A549 (cell line): ENCODE measurements at regions not wholly inside any gene's neighbourhood (a gene's known extent, or its start where the extent isn't known, plus 50 kb on each side); places are given as distances from the start of the nearest gene placed in this dataset.
"Not testable (repeated sequence)": the region's sequence is repeated elsewhere in the genome, so short reads cannot be mapped to it uniquely, and the experiment has no call there.

Source experiments
- ATAC-seq, 2 experiments: fragments of 200-7000 bp in 1 of 2; fragments of >200 bp in 1 of 2; cut with Nextera tagmentation in 1 of 2; cut with Tn5 transposase in 1 of 2; 3 replicates each; pipeline versions ENCODE4 v1.8.0 to v1.9.1; 2018 to 2020; ENCODE audit warnings: mild to moderate bottlenecking in 1 of 2, moderate library complexity in 1 of 2
- CTCF ChIA-PET: fragments of 300-600 bp; sonication (Branson Sonifier 250); formaldehyde crosslinking; extraction: SDS; loops from one replicate; lab custom pipeline; 2021; ENCODE audit warnings: antibody characterized with exemption, inconsistent platforms; lab: Yijun Ruan, JAX
- POLR2A ChIA-PET: fragments of 350-600 bp; formaldehyde crosslinking; extraction: SDS; loops from one replicate; lab custom pipeline; 2021; ENCODE audit warnings: antibody characterized with exemption, inconsistent platforms; lab: Yijun Ruan, JAX
- DNase-seq, 2 experiments: peaks; one replicate each; pipeline versions ENCODE4 v3.0.0 to v3.0.0-alpha.2; 2011 to 2016; ENCODE audit warnings: low read depth in 1 of 2, low spot score in 1 of 2
- FAIRE-seq: peaks from 2 replicates; lab custom pipeline; 2011; peaks lifted over from hg19 to GRCh38; lab: Jason Lieb, UNC
- H3K27ac ChIP-seq, 2 experiments: fragments of >200 bp; sonication (Bioruptor Twin); formaldehyde crosslinking; 3 replicates each; pipeline ENCODE4 v1.5.1; 2016 to 2017
- H3K4me1 ChIP-seq: fragments of >200 bp; sonication (Bioruptor Twin); formaldehyde crosslinking; 3 replicates; pipeline ENCODE4 v1.6.1; 2016
- H3K4me2 ChIP-seq: fragments of >200 bp; sonication (Bioruptor Twin); formaldehyde crosslinking; 3 replicates; pipeline ENCODE4 v1.6.1; 2016
- H3K4me3 ChIP-seq: fragments of >200 bp; sonication (Bioruptor Twin); formaldehyde crosslinking; 3 replicates; pipeline ENCODE4 v1.5.1; 2016
- H3K9me3 ChIP-seq: fragments of >200 bp; sonication (Bioruptor Twin); formaldehyde crosslinking; 3 replicates; pipeline ENCODE4 v1.6.1; 2016
- CBX8 ChIP-seq: fragments of 200-600 bp; sonication (generic); IDR thresholded peaks from 2 replicates; pipeline ENCODE4 v1.6.1; 2016
- CEBPB ChIP-seq, 2 experiments: fragments of >200 bp in 1 of 2; sonication (Bioruptor Twin) in 1 of 2; formaldehyde crosslinking in 1 of 2; IDR thresholded peaks; 2 replicates each; pipeline ENCODE4 v1.6.1; 2012 to 2016
- E2F6 ChIP-seq: IDR thresholded peaks from 2 replicates; pipeline ENCODE4 v1.6.1; 2012; ENCODE audit warnings: low read depth, borderline replicate concordance
- EHMT2 ChIP-seq: fragments of 200-600 bp; sonication (generic); IDR thresholded peaks from 2 replicates; pipeline ENCODE4 v1.6.1; 2016; ENCODE audit warnings: antibody characterized with exemption, low read depth, mild to moderate bottlenecking, moderate library complexity
- ELK1 ChIP-seq: fragments of 150-350 bp; IDR thresholded peaks from 2 replicates; pipeline ENCODE4 v1.6.1; 2014; ENCODE audit warnings: low read depth, mild to moderate bottlenecking, low read length
- FOSB ChIP-seq: fragments of 250-450 bp; sonication (Bioruptor Pico); IDR thresholded peaks from 2 replicates; pipeline ENCODE4 v1.5.0; 2020; ENCODE audit warnings: mild to moderate bottlenecking, moderate library complexity
- FOXS1 ChIP-seq: fragments of 250-450 bp; sonication (Bioruptor Pico); IDR thresholded peaks from 2 replicates; pipeline ENCODE4 v1.5.0; 2020; ENCODE audit warnings: mild to moderate bottlenecking, moderate library complexity
- GATA3 ChIP-seq: IDR thresholded peaks from 2 replicates; pipeline ENCODE4 v1.6.1; 2012; ENCODE audit warnings: borderline replicate concordance
- HDAC2 ChIP-seq: fragments of 200-600 bp; sonication (generic); IDR thresholded peaks from 2 replicates; pipeline ENCODE4 v1.6.1; 2016
- HOXB5 ChIP-seq: fragments of 250-450 bp; sonication (Bioruptor Pico); IDR thresholded peaks from 2 replicates; pipeline ENCODE4 v1.5.0; 2020; ENCODE audit warnings: mild to moderate bottlenecking, moderate library complexity
- JUN ChIP-seq, 2 experiments: fragments of >200 bp; sonication (Bioruptor Twin); formaldehyde crosslinking; IDR thresholded peaks; 2 replicates in 1 of 2; 3 replicates in 1 of 2; pipeline ENCODE4 v1.6.1; 2016 to 2017
- JUNB ChIP-seq: fragments of >200 bp; sonication (Bioruptor Twin); formaldehyde crosslinking; IDR thresholded peaks from 2 replicates; pipeline ENCODE4 v1.6.1; 2016
- MAZ ChIP-seq: fragments of 150-350 bp; IDR thresholded peaks from 2 replicates; pipeline ENCODE4 v1.6.1; 2014; ENCODE audit warnings: antibody characterized with exemption, low read depth, low read length, borderline replicate concordance
- NR3C1 ChIP-seq: fragments of >200 bp; sonication (Bioruptor Twin); formaldehyde crosslinking; IDR thresholded peaks from 3 replicates; pipeline ENCODE4 v1.6.1; 2017
- POLR2A ChIP-seq: IDR thresholded peaks from 2 replicates; pipeline ENCODE4 v1.6.1; 2012; ENCODE audit warnings: mild to moderate bottlenecking, low read length
- POLR2AphosphoS2 ChIP-seq: conservative IDR thresholded peaks from 2 replicates; pipeline ENCODE4 v1.6.1; 2012; ENCODE audit warnings: low read length, improper control_type of control experiment, inconsistent platforms
- RARB ChIP-seq: fragments of 250-450 bp; sonication (Bioruptor Pico); IDR thresholded peaks from 2 replicates; pipeline ENCODE4 v1.8.0; 2021; ENCODE audit warnings: mild to moderate bottlenecking, moderate library complexity
- SMC3 ChIP-seq: fragments of >200 bp; sonication (Bioruptor Twin); formaldehyde crosslinking; IDR thresholded peaks from 3 replicates; pipeline ENCODE4 v1.6.1; 2018; ENCODE audit warnings: inconsistent platforms
- ZC3H11A ChIP-seq: fragments of 450-650 bp; IDR thresholded peaks from 2 replicates; pipeline ENCODE4 v1.6.1; 2014; ENCODE audit warnings: antibody characterized with exemption, mild to moderate bottlenecking
- ZFP36 ChIP-seq: fragments of 450-650 bp; IDR thresholded peaks from 2 replicates; pipeline ENCODE4 v1.6.1; 2014; ENCODE audit warnings: borderline replicate concordance; ENCODE audit not compliant: partially characterized antibody
- WGBS: methylation state at CpG from one replicate; pipeline ENCODE4 v1.1.6; 2017; ENCODE audit errors: missing lambda C conversion rate; 5-methylcytosine and 5-hydroxymethylcytosine counted together

DNA sequence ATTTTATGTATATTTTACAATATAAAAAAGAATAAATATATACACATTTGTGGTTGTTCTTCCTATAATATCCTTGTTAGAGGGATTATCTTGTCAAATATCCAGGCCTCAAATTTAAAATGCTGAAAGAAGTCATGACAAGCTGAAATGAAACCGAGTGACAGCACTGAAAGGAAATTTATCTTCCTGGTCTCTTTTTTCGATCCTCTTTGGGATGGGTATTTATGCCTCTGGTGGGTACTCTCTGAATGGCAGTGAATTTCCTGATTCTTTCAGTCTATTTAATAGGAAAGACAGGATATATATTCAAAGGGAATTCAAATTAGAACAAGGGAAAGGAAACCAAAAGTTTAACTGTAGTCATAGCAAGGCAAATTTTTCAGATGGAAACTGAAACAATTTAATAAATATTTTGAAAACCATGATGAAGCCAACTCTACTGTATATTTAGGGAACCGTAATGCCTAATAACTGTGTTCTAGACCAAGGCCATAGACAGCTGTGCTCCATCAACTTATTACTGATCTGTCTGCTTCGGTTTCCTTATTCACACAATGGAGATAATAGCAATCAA lies 97.9 kb downstream of the DLEU7 start:
- no peak for FAIRE-seq
- Histone ChIP-seq H3K4me2 (no peak overlapping the region), H3K4me3 (no peak overlapping the region), H3K4me1 (no peaks in the 10 kb centered on the region), H3K27ac (no peak overlapping the region), H3K9me3 (no peaks in the 10 kb centered on the region)
- 36% methylated on average over 4 of the region's 4 CpGs for WGBS
- ChIA-PET POLR2A (no interaction called here), CTCF (interaction anchor here (0.6 kb wide), 1 partner anchor 10 kb away, joined by 3 read pairs; no protein-coding TSS in a partner anchor)
- DNase-seq: peak in 1 of 2 experiments; percentile 4
- TF ChIP-seq HOXB5 (CRISPR knock-in tag): no peak
- no peak for TF ChIP-seq HDAC2
- no peak for TF ChIP-seq POLR2AphosphoS2
- no peak for TF ChIP-seq POLR2A
- TF ChIP-seq CBX8: no peak
- TF ChIP-seq ZFP36: no peak
- no peak for TF ChIP-seq RARB (CRISPR knock-in tag)
- no peak for TF ChIP-seq ELK1
- TF ChIP-seq SMC3: no peak
- no peak for TF ChIP-seq ZC3H11A
- TF ChIP-seq NR3C1: no peak
- TF ChIP-seq CEBPB (IDR thresholded peaks at IDR 0.05): no peak
- TF ChIP-seq E2F6: no peak
- TF ChIP-seq EHMT2: no peak
- TF ChIP-seq, all 56 proteins: peak for 0
- no peak for ATAC-seq

DNA sequence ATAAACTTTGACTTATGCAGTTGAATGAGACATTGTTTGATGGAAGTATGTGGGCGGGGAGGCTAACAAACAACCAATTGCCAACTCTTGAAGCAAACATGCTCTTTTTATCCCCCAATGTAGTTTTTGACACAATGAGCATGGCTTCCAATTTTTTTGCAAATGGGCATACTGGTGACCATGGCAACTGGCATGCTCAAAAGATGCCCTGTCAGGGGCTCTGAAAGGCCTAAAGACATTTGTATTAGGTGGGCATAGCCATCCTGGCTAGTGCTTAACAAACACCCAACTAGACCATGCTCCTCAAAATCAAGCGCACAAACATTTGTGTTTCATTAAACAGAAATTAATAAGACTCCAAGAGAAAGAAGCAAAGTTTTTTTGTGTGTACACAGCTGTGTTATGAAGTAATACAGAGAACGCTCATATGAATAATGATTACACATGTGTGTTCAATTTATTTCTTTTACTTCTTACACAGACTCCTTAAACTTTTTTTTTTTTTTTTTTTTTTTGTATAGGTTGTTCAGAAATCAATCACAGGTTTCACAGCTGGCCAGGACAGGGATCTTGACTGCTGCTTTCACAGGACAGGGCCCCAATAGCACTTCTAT lies 95.6 kb downstream of the DLEU7 start:
- Histone ChIP-seq H3K4me1 (no peaks in the 10 kb centered on the region), H3K4me2 (no peak overlapping the region), H3K27ac (no peak overlapping the region), H3K4me3 (no peak overlapping the region), H3K9me3 (no peaks in the 10 kb centered on the region)
- 84% methylated on average over 3 of the region's 3 CpGs for WGBS
- no peak for TF ChIP-seq MAZ
- TF ChIP-seq JUN (IDR thresholded peaks at IDR 0.05): no peak
- TF ChIP-seq FOXS1 (CRISPR knock-in tag): no peak
- no peak for TF ChIP-seq SMC3
- no peak for TF ChIP-seq FOSB
- TF ChIP-seq ELK1: no peak
- TF ChIP-seq JUNB: no peak
- TF ChIP-seq GATA3: no peak
- FAIRE-seq (no peak), ATAC-seq (no peak), DNase-seq (no peak)
- POLR2A ChIA-PET: no interaction called here
- CTCF ChIA-PET: interaction anchor here (0.6 kb wide), 1 partner anchor 11 kb away, joined by 3 read pairs; no protein-coding TSS in a partner anchor

- H3K4me2 ChIP-seq, H3K27ac ChIP-seq, DNase-seq, ATAC-seq, H3K4me3 ChIP-seq, FAIRE-seq, POLR2A ChIA-PET, H3K4me1 ChIP-seq, CTCF ChIA-PET, H3K9me3 ChIP-seq: not testable (repeated sequence)
- WGBS: no CpG with 5 or more reads among the region's 17 CpGs
Measured at GRCh38 chr13:50753221-50753620, 90.3 kb downstream of the DLEU7 start.

DNA sequence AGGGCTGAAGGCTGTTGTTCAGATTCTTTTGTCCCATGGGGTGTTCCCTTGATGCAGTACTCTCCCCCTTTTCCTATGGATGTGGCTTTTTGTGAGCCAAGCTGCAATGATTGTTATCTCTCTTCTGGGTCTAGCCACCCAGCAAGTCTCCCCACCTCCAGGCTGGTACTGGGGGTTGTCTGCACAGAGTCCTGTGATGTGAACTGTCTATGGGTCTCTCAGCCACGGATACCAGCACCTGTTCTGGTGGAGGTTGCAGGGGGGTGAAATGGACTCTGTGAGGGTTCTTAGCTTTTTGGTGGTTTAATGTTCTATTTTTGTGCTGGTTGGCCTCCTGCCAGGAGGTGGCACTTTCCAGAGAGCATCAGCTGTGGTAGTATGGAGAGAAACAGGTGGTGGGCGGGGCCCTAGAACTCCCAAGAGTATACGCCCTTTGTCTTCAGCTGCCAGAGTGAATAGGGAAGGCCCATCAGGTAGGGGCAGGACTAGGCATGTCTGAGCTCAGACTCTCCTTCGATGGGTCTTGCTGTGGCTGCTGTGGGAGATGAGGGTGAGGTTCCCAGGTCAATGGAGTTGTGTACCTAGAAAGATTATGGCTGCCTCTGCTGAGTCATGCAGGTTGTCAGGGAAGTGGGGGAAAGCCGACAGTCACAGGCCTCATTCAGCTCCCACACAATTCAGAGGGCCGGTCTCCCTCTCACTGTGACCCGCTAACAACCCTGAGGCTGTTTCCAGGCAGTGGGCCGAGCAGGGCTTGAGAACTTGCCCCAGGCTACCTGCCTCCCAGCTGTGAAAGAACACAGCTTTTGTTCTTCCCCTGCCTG lies 87.4 kb downstream of the DLEU7 start:
- H3K9me3 ChIP-seq, H3K4me3 ChIP-seq, H3K27ac ChIP-seq, FAIRE-seq, CTCF ChIA-PET, H3K4me1 ChIP-seq, ATAC-seq, POLR2A ChIA-PET, H3K4me2 ChIP-seq, DNase-seq: not testable (repeated sequence)
- WGBS: 68% methylated on average over 6 of the region's 8 CpGs
